HG03558 (cell line): ENCODE measurements at regions not wholly inside any gene's neighbourhood (a gene's known extent, or its start where the extent isn't known, plus 50 kb on each side); places are given as distances from the start of the nearest gene placed in this dataset.

Experiments used
- ATAC-seq: cut with Tn5 transposase; IDR thresholded peaks from one replicate; pipeline ENCODE4 v1.9.1; 2021; ENCODE audit warnings: moderate number of reproducible peaks; ENCODE audit not compliant: unreplicated experiment; ENCODE audit errors: extremely low read depth

- ATAC-seq: no peak
These were observed 136.1 kb downstream of the ASCL1 start for GRCh38 chr12:103093499-103094106.

- no peak for ATAC-seq
These were observed 140.0 kb downstream of the ASCL1 start for GRCh38 chr12:103097496-103097895.

GRCh38 chr12:103100257-103100831, 142.9 kb downstream of the ASCL1 start:
- ATAC-seq: no peak

- peak; percentile 62 for ATAC-seq
These were observed 144.8 kb downstream of the ASCL1 start for GRCh38 chr12:103102225-103102744.

- ATAC-seq: peak; percentile 40
These were observed 148.6 kb downstream of the ASCL1 start for GRCh38 chr12:103105971-103106597.

- ATAC-seq: no peak
These were observed 152.4 kb downstream of the ASCL1 start for GRCh38 chr12:103109861-103110260.

GRCh38 chr12:103114296-103115055, 157.0 kb downstream of the ASCL1 start:
- ATAC-seq: peak; percentile 91

GRCh38 chr12:103128862-103129501, 171.5 kb downstream of the ASCL1 start:
- ATAC-seq: no peak

- ATAC-seq: no peak
These were observed 173.1 kb downstream of the ASCL1 start for GRCh38 chr12:103130564-103130963.

- no peak for ATAC-seq
These were observed 181.1 kb downstream of the ASCL1 start for GRCh38 chr12:103138538-103138937.

- ATAC-seq: no peak
These were observed 182.4 kb downstream of the ASCL1 start for GRCh38 chr12:103139876-103140275.

- no peak for ATAC-seq
These were observed 182.8 kb downstream of the ASCL1 start for GRCh38 chr12:103140286-103140685.

- ATAC-seq: no peak
These were observed 186.8 kb downstream of the ASCL1 start for GRCh38 chr12:103144278-103144677.

- ATAC-seq: no peak
These were observed 203.1 kb downstream of the ASCL1 start for GRCh38 chr12:103160622-103161021.

- no peak for ATAC-seq
These were observed 204.3 kb downstream of the ASCL1 start for GRCh38 chr12:103161582-103162362.

- ATAC-seq: no peak
These were observed 209.5 kb downstream of the ASCL1 start for GRCh38 chr12:103166949-103167348.

- ATAC-seq: no peak
These were observed 215.1 kb downstream of the ASCL1 start for GRCh38 chr12:103172447-103173112.

- ATAC-seq: no peak
These were observed 218.2 kb downstream of the ASCL1 start for GRCh38 chr12:103175625-103176024.

GRCh38 chr12:103177639-103178255, 220.3 kb downstream of the ASCL1 start:
- no peak for ATAC-seq
